Activated CD4-positive, CD25-positive, alpha-beta regulatory T cell (primary cell): ENCODE measurements at regions not wholly inside any gene's neighbourhood (a gene's known extent, or its start where the extent isn't known, plus 50 kb on each side); places are given as distances from the start of the nearest gene placed in this dataset.
A peak's percentile ranks its signal among the peaks of the same experiment; 100 is the strongest.
"Not testable (repeated sequence)": the region's sequence is repeated elsewhere in the genome, so short reads cannot be mapped to it uniquely, and the experiment has no call there.

Source experiments
- DNase-seq, 4 experiments: peaks; one replicate each; lab custom pipeline; 2025; lab: John Stamatoyannopoulos, UW

DNA sequence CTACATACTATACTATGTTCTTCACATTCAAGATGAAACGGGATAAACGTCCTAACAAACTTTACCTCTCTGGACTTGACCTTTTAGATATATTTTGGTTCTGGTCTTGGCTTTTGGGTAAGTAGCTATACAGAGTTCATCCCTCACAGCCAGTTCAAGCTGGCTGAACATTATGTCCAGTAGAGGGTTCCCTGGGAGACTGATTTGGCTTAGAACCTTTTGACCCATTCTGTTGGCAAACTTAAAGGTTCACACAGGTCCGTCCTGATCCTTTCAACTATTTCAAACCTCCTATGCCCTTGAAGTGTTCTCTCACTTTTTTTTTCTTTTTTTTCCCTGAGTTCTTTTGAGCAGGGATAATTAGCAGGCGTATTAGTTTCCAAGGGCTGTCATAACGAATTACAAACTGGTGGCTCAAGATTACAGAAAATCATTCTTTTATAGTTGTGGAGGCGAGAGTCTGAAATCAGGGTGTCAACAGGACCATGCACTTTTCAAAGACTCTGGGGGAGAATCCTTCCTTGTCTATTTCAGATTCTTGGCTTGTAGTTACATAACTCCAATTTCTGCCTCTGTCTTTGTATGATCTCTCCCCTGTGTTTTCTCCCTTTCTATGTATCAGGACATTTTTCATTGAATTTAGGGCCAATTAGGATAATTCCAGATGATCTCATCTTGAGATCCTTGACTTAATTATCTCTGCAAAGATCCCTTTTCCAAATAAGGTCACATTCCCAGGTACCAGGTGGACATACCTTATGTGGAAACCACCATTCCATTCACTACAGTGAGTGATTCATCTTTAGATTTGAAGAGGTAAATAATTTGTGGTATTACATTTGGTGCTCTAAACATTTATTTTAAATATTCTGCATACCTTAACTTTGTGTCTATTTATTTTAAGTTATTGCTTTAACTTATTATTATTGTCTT lies 257.4 kb upstream of the USP25 start:
- DNase-seq, result no peak

DNA sequence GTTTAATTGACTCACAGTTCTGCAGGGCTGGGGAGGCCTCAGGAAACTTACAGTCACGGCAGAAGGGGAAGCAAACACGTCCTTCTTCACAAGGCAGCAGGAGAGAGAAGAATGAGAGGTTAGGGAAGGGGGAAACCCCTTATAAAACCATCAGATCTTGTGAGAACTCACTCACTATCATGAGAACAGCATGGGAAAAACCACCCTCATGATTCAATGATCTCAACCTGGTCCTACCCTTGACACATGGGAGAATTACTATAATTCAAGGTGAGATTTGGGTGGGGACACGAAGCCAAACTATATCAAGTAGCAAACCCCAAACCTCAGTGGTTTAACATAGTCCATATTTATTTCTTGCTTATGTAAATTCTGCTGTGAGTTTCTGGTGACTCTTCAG lies 252.0 kb upstream of the USP25 start:
- DNase-seq, result not testable (repeated sequence)

DNA sequence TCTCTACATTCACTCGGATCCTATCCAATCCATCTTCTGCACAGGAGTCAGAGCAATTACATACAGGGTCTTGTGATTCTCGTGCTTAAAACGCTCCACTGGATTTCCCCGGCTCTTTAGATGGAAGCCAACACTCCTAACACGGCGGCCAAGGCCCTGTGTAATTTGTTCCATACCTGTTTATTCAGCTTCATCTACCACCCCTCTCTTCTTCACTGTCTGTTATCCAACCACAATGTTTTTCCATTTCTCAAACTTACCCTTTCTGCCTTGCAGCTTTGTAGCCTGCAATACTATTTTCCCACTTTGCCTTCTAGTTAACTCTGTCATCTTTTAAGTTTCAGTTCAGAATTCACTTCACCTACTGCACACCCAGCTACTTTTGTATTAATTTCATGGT lies 249.6 kb upstream of the USP25 start:
- DNase-seq, result no peak

DNA sequence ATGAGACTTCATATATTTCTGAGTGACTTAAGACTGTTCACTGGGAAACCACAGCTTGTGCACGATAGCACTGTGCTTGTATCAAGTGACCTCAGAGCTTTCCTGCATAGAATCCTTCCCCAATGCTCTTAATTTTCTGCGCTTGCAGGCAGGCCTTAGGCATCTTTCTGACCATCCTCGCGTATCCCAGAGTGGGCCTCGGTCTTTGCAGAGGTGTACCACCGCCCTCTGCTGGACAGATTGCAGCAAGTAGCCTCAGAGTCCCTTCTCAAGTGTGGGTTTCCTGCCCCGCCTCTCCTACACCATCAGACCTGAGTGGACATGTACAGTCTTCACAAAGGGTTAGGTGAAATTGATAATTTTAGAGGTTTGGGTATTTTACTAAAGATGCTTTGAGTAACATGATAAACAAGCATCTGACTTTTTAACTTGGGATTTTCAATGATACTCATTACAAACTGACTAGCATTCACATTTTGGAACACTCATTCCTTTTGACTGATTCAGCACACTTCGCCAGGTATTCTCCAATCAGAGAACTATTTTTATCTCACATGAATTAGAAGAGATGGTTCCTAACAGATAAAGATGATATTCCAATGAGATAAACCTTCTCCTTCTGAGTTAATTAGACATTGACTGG lies 246.5 kb upstream of the USP25 start:
- peak; percentile 39 to 60 (median 50) for DNase-seq

DNA sequence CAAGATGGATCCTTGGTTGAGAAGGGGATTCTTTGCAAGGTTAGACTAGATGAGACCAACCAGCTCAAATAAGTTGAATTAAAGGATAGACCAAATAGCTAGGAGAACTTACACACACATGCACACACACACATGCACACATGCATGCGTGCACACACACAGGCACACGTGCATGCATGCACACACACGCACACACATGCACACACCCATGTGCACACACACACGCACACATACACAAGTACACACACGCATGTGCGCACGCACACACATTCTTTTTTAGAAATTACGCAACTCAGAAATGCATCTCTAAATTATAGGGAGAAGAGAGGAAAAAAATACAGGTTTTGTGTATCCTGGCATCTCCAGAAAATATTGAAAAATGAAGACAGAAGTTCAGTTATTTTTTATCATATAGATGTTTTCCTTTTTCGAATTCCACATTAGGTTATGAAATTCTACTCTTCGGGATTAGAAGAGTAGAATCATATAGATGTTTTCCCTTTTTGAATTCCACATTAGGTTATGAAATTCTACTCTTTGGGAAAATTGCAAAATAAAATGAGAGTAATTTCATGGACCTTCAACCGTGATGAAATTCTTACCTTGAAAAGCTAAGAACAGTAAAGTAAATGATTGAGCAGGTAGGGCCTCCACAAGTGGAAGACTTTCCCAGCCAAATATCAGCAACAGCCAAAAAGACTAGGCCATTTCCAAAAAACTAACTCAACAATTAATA lies 243.2 kb upstream of the USP25 start:
- DNase-seq, result no peak

DNA sequence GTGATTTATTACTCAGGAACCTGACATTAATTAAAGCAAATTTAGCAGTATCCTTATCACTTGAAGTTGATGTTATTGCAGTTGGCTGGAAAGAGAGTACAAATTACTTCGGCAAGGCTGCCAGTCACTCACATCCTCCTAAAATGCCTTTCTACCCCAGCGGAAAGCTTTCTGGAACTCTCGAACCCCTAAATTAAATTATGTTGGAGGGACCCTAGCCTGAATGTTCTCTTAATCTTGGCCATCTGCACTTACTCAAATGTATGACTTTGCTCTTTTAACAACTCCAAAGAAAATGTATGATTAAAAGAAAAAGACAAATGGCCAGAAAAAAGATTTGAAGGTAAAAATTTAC lies 242.6 kb upstream of the USP25 start:
- no peak for DNase-seq

DNA sequence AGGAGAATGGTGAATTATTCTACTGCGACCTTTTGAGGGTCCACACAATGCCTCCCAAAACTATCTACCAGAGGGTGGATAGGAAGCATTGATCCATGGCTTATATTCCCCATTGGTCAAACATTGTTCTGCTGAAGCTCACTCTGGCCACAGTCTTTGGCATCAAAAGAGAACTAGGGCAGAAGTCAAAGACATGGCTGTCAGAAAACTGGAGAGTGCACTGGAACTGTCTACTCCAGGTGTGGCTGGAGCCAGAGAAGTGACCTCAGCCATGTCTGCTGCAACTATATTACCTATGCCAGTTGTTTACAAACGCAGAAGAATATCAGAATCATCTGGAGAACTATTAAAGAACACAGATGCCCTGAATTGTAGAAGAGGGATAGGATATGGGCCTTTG lies 238.7 kb upstream of the USP25 start:
- DNase-seq, result no peak

DNA sequence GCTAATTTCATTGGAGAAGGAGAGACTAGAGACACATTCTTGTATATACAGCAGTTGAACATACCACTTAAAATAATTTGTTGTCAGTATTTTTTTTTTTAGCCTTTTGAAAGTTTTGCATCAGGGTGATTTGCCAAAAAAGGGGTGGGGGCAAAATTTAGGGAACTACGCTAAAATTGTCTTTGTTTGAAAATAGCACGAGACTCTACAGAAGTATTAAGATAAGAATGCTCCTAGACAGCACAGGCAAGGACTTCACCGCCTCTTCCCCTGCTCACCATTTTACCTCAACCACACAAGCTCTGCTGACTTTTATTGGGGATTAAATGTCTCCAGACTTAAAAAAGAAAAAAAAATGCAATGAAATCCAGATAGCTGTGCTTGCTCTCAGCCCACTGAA lies 236.1 kb upstream of the USP25 start:
- DNase-seq, result no peak

DNA sequence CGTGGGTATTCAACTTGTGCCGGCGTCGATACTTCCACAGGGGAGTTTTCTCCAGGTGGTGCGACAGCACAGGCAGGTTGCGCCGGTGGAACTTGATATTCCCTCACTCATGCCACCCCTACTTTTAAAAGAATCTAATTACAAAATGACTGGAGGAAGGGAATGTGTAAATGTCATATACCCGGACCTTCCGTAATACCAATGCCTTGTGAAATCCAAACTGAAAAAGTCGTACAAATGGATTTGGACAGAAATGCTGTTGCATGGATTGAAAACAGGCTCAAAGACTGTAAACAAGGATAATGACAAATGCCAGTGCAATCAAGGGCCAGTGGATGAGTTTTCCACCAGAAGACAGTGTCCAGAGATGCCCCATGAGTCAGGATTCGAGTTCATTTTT lies 235.3 kb upstream of the USP25 start:
- DNase-seq, result no peak

DNA sequence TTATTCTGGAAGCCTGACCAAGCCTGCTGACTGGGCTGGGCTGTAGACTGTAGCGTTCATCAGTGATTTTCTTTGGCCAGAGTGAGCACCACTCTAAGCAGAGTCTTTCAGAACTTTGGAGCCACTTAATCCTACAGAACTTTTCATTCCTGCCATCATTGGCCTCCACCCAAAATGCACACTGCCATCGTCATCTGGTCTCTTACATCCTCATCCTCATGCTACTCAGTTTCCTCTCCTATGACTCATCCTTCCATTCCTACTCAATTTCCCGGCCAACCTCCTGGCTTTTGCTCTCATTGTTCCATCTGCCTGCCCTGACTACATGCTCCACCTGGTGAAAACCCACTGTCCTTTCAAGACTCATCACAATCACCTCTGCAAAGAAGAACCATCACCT lies 233.8 kb upstream of the USP25 start:
- DNase-seq, result no peak

DNA sequence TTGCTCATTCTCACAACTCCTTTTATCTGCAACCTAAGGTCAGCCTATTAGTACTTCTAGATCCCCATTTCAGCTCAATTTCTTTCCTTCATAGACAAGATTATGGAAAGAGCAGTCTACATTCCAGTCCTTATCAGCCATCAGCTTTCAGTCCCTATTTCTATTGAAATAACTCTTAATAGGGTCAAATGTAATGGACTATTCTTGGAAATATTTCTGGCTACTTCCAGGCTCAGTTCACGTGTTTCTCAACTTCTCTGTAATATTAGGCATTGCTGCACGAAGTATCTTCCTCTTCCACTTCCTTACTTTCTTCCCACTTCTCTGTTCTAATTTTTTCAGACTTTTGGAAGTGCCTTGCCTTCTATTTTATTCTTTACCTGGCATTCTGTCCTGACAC lies 232.9 kb upstream of the USP25 start:
- DNase-seq, result no peak

DNA sequence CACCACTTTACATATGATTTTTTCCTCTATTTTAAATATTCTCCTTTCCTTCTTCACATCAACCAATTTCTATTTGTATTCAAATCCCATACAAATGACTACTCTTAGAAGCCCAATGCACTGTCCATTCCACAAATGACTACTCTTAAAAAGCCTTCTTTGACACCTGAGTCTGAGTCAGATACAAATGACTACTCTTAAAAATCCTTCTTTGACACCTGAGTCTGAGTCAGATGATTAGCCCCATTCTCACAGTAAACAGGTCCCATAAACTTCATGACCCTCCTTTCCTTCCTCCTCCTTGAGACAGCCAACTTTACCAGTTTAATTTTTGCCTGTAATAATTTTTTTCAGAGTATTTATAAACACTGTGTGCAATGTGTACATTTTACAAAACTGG lies 231.3 kb upstream of the USP25 start:
- DNase-seq, result no peak

DNA sequence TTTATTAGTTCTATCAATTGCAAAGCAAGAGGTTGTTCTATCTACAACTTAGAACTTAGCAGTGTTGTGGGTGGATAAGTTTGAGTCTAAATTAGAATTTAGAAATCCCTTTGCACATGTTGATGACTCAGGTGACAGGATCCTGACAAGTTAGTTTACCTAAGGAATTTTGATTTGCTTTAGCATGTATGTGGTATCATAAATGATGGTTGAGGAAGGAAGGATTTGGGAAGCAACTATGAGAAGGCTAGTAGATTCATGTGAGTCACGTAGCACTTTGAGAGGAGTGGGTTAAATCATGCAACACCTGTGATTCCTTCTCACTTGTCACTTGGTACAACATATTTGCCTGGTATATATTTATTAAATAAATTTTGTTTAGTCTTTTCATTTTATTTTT lies 223.7 kb upstream of the USP25 start:
- no peak for DNase-seq

DNA sequence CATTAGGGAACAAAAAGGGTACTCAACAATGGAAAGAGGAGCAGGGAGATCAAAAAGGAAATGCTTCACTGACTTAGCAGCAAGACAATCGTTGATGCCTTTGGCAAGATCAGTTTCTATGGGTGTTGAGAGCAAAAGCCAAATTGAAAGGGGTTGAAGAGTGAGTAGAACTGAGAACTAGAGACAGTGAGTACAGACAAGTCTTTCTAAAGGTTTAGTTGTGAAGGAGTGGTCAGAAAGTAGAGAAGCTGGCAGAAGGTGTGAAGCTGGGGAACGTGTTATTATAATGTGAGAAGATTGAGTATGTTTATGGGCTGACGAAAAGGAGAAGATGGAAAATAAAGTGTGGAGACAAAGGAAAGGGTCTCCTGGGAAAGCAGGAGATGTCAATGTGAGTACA lies 221.2 kb upstream of the USP25 start:
- no peak for DNase-seq

DNA sequence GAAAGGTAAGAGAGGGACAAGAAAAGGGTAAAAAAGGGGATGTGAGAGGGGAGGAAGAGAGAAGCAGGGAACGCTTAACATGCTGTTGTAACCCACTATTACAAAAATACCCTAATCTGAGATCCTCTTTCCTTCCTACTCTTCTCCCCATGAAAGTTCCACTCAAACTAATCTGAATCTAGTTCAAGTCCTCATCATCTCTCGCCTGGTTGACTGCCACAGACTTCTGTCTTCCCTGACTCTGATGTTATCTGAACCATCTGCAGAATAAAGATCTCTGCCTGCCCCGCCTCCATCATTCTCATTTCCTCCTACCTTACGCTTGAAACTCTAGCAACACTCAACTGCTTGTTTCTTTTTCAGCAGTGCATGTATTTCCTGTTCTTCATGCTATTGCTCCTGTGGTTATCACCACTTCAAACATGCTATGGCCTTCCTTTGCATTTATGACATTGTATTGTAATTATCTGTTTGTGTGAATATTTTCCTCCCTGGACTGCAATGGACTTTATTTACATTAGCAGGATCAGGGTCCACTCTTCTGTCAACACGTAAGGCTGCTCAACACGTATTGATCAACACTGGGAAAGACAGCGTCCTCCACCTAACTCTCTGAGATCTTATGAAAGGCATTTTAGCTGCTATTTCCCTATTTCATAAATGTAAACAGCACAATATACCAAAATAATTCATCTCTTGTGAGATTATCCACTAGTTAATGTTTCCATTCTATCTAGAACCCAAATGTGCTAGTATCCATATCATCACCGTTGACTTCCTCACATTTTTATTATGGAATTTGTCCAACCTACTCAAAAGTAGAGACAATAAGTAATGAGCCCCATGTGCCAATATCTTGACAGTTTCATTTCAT lies 215.5 kb upstream of the USP25 start:
- peak in 2 of 4 experiments; percentile 8 to 12 for DNase-seq

DNA sequence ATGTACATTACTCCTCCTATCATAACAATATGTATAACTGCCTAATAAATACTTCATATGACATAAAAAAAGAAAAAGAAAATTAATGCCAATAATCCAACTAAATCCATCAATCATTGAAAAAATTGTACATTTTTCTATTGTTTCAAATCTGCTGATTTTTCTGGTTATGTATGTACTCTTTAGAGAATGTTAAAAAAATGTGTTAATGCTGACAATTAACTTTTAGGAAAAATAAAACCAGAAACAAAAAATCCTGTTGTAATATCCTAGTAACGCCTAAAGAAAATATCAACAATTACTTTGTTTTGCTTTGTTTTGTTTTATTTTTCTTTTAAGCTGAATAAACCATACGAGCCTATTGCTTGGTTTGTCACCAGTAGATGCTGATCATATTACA lies 213.9 kb upstream of the USP25 start:
- DNase-seq, result no peak

DNA sequence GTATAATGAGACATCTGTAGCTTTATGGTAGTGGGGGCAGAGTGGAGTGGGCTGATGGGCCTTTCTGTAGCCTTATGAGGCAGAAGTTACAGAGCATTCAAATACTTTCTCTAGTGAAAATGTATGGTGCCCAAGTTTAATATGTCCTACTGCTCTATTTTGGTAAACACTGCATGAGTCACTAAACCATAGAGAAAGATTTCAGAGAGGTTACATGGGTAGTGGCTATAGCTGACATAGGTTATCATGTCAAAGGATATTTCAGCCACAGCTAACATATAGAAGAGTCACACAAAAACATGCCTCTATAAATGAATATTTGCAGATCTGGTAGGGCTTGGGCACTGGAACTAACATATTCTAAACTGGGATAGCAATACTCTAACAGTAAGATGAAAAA lies 212.4 kb upstream of the USP25 start:
- no peak for DNase-seq

DNA sequence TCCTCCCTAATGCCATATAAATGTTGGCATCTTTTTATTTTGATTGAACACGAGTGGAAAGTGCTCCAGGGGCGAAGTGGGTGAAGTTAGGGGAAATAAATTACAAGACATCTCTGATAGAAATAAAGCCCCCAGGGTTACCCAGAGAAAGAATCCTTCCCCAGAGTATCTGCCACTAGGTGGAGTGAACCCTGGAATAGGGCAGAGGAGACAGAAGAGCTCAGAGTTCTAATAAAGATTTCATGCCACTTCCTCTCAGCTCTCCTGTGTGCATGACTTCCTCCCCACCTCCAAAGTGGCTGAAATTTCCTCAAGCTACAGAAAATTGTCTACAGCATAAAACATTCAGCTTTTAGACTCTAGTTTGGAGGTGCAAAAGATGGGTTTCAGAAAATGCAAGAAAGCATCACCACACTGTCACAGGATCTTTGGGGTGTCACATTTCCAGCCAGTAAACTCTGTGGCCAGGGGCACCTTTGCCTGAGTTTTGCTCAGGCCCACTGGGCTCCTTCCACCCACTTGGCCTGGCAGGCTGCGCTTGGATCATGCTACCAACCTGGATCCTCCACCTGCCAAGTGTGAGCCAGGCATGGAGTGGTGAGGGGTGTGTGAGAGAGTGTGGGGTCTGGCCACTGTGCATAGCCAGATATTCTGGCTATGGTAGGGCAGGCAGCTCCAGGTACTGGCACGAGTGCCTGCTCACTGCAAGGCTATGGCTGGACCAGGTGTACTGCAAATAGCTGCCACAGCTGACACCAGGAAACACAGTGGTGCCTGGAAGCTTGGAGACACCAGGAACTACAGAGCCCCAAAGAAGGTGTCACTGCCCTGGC lies 208.8 kb upstream of the USP25 start:
- no peak for DNase-seq

DNA sequence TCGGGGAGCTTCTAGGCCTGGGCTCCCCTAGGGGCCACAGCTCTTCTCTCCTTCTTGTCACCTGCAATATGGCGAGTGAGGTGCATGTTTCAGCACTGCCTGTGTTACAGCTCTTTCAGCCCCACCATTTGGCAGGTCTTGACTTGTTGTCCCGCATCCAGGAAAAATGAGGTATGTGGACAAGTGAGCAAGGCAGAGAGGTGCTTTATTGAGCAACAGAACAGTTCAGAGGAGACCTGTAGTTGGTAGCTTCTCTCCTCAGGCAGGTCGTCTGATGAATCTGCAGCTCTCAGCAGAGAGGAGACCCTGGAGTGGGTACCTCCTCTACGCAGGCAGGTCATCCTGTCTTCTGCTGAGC lies 208.2 kb upstream of the USP25 start:
- DNase-seq, result no peak

DNA sequence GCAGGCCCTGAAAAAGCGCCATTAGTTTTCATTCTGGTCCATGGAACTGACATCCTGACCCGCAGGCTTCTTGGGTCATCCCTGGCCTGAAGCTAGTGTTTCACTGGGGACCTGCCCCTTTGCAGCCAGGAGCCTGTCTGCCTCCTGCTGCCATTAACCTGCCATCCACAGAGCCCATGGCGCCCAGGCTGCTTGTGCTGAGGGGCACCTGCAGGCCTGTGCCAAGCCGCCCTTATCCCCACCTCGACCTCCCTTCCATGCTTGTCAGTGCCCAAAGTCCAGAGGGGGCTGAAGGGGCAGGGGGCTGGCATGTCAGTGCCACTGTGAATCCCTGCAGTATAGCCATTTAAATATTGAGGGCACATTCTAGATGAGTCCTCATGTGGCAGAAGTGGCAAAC lies 207.6 kb upstream of the USP25 start:
- DNase-seq, result no peak

DNA sequence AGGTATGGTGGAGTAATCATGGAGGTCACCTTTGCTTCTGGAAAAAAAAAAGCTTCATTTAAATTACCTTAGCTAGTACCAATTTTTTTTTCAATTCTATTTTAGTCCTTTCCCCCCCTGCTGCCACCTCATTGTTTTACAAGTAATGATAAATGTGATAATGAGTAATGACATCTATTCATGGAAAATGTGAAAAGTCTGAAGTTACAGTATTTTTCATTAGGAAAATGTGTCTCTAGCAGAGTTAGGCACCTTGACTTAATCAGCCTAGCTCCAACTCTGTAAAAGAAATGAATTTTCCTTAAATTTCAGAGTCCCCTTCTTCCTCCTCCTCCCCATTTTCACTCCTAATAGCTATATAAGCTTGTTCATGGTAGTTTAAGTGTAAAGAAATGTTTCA lies 204.9 kb upstream of the USP25 start:
- no peak for DNase-seq
